ENCODE measurements at regions not wholly inside any gene's neighbourhood (a gene's known extent, or its start where the extent isn't known, plus 50 kb on each side); places are given as distances from the start of the nearest gene placed in this dataset.
A peak's percentile ranks its signal among the peaks of the same experiment; 100 is the strongest.

GRCh38 chr3:182455011-182455410 is 338.3 kb upstream of the ATP11B start:
- no peak for DNase-seq (ENCODE audit: low spot score)

GRCh38 chr3:182460303-182460702 is 333.0 kb upstream of the ATP11B start:
- DNase-seq (ENCODE audit: low spot score), result no peak

- DNase-seq (ENCODE audit: low spot score), result no peak
Observed at GRCh38 chr3:182462152-182462551, 331.2 kb upstream of the ATP11B start.

- no peak for DNase-seq (ENCODE audit: low spot score)
Observed at GRCh38 chr3:182464513-182465145, 328.7 kb upstream of the ATP11B start.

- DNase-seq (ENCODE audit: low spot score), result no peak
Observed at GRCh38 chr3:182465301-182466185, 327.8 kb upstream of the ATP11B start.

GRCh38 chr3:182469086-182469485 is 324.2 kb upstream of the ATP11B start:
- DNase-seq (ENCODE audit: low spot score), result no peak

GRCh38 chr3:182470187-182470586 is 323.1 kb upstream of the ATP11B start:
- no peak for DNase-seq (ENCODE audit: low spot score)

GRCh38 chr3:182473191-182473710 is 320.1 kb upstream of the ATP11B start:
- DNase-seq (ENCODE audit: low spot score), result no peak

- DNase-seq (ENCODE audit: low spot score), result no peak
Observed at GRCh38 chr3:182478369-182478768, 314.9 kb upstream of the ATP11B start.

GRCh38 chr3:182479419-182480336 is 313.6 kb upstream of the ATP11B start:
- DNase-seq (ENCODE audit: low spot score), result no peak

GRCh38 chr3:182482705-182483104 is 310.6 kb upstream of the ATP11B start:
- no peak for DNase-seq (ENCODE audit: low spot score)

GRCh38 chr3:182484682-182485081 is 308.6 kb upstream of the ATP11B start:
- DNase-seq (ENCODE audit: low spot score), result no peak

GRCh38 chr3:182485301-182485700 is 308.0 kb upstream of the ATP11B start:
- DNase-seq (ENCODE audit: low spot score), result no peak

GRCh38 chr3:182486463-182486862 is 306.8 kb upstream of the ATP11B start:
- DNase-seq (ENCODE audit: low spot score), result no peak

- DNase-seq (ENCODE audit: low spot score), result no peak
Observed at GRCh38 chr3:182487143-182487542, 306.2 kb upstream of the ATP11B start.

- DNase-seq (ENCODE audit: low spot score), result no peak
Observed at GRCh38 chr3:182487611-182488010, 305.7 kb upstream of the ATP11B start.

- DNase-seq (ENCODE audit: low spot score), result peak; percentile 45
Observed at GRCh38 chr3:182490596-182491491, 302.5 kb upstream of the ATP11B start.

- no peak for DNase-seq (ENCODE audit: low spot score)
Observed at GRCh38 chr3:182491577-182491976, 301.7 kb upstream of the ATP11B start.

GRCh38 chr3:182492536-182492935 is 300.8 kb upstream of the ATP11B start:
- no peak for DNase-seq (ENCODE audit: low spot score)

- DNase-seq (ENCODE audit: low spot score), result no peak
Observed at GRCh38 chr3:182500289-182500688, 293.0 kb upstream of the ATP11B start.

GRCh38 chr3:182501856-182502255 is 291.4 kb upstream of the ATP11B start:
- no peak for DNase-seq (ENCODE audit: low spot score)

Data from H4 (cell line).